Upper lobe of right lung (tissue), 1 donor: ENCODE measurements at regions not wholly inside any gene's neighbourhood (a gene's known extent, or its start where the extent isn't known, plus 50 kb on each side); places are given as distances from the start of the nearest gene placed in this dataset.

Experiments used
- ATAC-seq: fragments of 200-7000 bp; cut with Tn5 transposase; one replicate; pipeline ENCODE4 v1.9.1; 2020; ENCODE audit warnings: mild to moderate bottlenecking, moderate library complexity
- DNase-seq: peaks from one replicate; pipeline ENCODE4 v3.0.0-alpha.2; 2020
- H3K27ac ChIP-seq: fragments of 200-600 bp; one replicate; pipeline ENCODE4 v1.8.0; 2022
- H3K27me3 ChIP-seq: fragments of 200-600 bp; one replicate; pipeline ENCODE4 v1.8.0; 2022; ENCODE audit warnings: mild to moderate bottlenecking
- H3K36me3 ChIP-seq: fragments of 200-600 bp; one replicate; pipeline ENCODE4 v1.8.0; 2022
- H3K4me1 ChIP-seq: fragments of 200-600 bp; one replicate; pipeline ENCODE4 v1.8.0; 2022
- H3K4me3 ChIP-seq: fragments of 200-600 bp; one replicate; pipeline ENCODE4 v1.8.0; 2022; ENCODE audit warnings: mild to moderate bottlenecking
- H3K9me3 ChIP-seq: fragments of 200-600 bp; one replicate; pipeline ENCODE4 v1.8.0; 2022
- intact Hi-C: fragments of 100-400 bp; cut with DNase I; formaldehyde crosslinking; loops from one replicate; pipeline ENCODE4 v1.11.0; 2022
- TF ChIP-seq, protein P1 (sequence below): fragments of 200-600 bp; IDR thresholded peaks from one replicate; pipeline ENCODE4 v1.8.0; 2022; ENCODE audit warnings: antibody characterized with exemption
- donor health status: DM: no; HTN: yes; CAD: no; lungs with severe emphysema.

DNA sequence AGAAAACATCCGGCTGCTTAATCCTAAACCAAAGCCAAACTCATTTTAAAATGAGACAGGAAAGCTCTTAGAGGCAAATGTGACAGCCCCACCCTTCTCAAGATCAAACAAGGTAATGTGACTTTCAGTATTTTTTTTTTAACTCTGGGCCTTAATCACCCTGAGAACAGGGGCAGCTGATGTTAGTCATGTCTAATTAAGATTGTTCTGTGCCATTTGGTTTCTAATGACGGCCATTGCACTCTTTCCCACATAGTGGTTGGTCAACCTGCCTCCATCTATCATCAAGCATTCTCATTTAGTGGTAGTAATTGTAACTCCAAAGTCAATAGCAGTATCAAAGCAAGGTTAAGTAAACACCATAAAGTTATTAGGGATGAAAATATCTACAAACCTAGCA lies 191.6 kb upstream of the EXOC2 start:
- DNase-seq (no peak), ATAC-seq (no peak)
- H3K27me3 ChIP-seq = no peaks in the 10 kb centered on the region
- no peak overlapping the region for H3K4me3 ChIP-seq
- H3K36me3 ChIP-seq = no peaks in the 10 kb centered on the region
- TF ChIP-seq, protein P1, sequence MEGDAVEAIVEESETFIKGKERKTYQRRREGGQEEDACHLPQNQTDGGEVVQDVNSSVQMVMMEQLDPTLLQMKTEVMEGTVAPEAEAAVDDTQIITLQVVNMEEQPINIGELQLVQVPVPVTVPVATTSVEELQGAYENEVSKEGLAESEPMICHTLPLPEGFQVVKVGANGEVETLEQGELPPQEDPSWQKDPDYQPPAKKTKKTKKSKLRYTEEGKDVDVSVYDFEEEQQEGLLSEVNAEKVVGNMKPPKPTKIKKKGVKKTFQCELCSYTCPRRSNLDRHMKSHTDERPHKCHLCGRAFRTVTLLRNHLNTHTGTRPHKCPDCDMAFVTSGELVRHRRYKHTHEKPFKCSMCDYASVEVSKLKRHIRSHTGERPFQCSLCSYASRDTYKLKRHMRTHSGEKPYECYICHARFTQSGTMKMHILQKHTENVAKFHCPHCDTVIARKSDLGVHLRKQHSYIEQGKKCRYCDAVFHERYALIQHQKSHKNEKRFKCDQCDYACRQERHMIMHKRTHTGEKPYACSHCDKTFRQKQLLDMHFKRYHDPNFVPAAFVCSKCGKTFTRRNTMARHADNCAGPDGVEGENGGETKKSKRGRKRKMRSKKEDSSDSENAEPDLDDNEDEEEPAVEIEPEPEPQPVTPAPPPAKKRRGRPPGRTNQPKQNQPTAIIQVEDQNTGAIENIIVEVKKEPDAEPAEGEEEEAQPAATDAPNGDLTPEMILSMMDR = no peak
- no peaks in the 10 kb centered on the region for H3K4me1 ChIP-seq
- intact Hi-C loops = no loop called here
- H3K9me3 ChIP-seq = no peaks in the 10 kb centered on the region
- no peak overlapping the region for H3K27ac ChIP-seq

DNA sequence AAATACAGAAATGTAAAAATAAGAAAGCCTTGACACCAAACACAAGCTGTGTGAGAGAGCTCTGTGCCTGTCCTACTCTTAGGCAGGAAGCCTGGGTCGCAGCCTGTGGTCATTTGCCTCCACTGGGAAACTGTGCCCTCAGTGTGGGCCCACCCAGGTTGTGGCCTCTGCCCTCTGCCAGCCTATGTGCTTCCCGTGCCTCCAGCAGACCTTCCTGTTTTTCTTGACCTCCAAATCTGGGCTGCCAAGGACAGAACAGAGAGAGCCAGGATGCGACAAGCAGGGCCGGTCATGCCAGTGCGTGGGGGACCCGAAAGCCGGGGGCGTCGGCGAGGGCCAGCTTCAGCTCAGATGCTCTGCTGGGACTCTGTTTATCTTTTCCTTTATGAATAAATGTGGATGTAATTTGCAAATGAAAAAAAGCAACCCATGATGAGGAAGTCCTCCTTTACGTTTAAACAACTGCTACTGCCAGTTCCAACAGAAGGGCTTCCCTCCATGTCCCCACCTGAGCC lies 189.2 kb upstream of the EXOC2 start:
- intact Hi-C loops = no loop called here
- no peaks in the 10 kb centered on the region for H3K4me1 ChIP-seq
- TF ChIP-seq, protein P1 = no peak
- no peaks in the 10 kb centered on the region for H3K9me3 ChIP-seq
- no peak for ATAC-seq
- DNase-seq = no peak
- no peaks in the 10 kb centered on the region for H3K36me3 ChIP-seq
- no peaks in the 10 kb centered on the region for H3K27me3 ChIP-seq
- no peak overlapping the region for H3K27ac ChIP-seq
- H3K4me3 ChIP-seq = no peak overlapping the region

DNA sequence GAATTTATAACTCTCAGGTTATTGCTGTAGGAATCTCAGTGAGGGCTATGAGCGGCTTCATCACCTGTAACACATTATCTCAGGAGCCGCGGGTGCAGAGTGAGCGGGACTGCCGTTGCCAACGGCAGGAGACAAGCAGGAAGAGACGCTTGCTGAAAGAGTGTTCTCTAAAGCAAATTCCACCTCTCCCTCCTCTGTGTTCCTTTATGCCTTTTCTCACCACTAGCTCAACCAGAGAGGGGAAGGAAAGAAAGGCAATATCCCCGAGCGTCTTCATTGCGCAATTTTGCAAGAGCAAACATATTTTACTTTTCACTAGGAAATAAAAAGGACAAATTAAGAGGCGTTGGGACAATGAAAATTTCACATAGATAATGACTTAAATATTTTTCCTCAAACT lies 185.2 kb upstream of the EXOC2 start:
- intact Hi-C loops = no loop called here
- Histone ChIP-seq H3K4me1 (no peaks in the 10 kb centered on the region), H3K4me3 (no peak overlapping the region), H3K27me3 (no peaks in the 10 kb centered on the region), H3K9me3 (no peaks in the 10 kb centered on the region), H3K36me3 (no peaks in the 10 kb centered on the region), H3K27ac (no peak overlapping the region)
- no peak for DNase-seq
- no peak for ATAC-seq
- TF ChIP-seq, protein P1 = no peak

DNA sequence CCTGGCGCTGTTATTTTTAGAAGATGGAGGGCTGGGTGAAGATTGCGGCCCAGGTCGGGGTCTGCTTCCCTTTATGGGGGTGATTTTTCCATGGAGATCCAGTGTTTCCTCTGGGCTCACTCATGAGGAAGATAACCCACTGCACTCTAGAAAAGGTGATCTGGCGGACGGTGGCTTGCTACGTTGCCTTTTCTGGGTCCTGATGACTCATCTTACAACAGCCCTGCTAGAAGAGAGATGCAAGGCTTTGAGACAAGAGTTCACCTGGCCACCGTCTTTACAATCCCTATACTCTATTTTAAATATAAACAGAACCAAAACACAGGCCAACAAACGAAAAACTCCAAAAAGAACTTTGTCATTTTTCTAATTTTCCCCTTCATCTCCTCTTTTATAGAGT lies 182.1 kb upstream of the EXOC2 start:
- DNase-seq = no peak
- ATAC-seq = no peak
- Histone ChIP-seq H3K27ac (no peak overlapping the region), H3K4me3 (no peak overlapping the region), H3K9me3 (no peaks in the 10 kb centered on the region), H3K4me1 (no peaks in the 10 kb centered on the region), H3K27me3 (no peaks in the 10 kb centered on the region), H3K36me3 (no peaks in the 10 kb centered on the region)
- TF ChIP-seq, protein P1 = no peak
- intact Hi-C loops = no loop called here

DNA sequence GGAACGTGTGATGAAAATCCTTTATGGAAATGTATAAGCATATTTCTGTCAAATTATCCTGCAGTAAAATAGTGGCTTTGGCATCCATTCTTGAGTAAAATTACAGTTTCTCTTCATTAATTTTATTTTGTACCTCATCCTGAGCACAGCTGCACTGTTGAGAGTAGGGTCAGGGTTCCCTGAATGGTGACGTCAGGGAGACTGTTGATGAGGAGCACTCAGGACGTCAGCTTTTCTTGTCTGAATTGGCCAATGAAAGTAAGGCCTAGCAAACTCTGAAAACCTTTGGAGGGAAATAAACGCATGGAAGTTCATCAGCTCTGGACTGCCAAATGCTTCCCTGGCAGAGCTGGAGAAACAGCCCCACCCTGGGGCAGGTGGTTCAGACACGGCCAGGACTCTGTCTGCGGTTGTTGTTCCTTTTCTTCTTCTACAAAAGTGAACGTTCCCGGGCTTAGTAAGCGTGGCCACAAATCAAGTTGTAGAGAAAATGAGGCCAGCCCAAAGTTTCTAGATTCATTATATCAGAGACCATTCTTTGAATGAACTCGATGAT lies 179.7 kb upstream of the EXOC2 start:
- H3K4me3 ChIP-seq = no peak overlapping the region
- H3K27me3 ChIP-seq = no peaks in the 10 kb centered on the region
- ATAC-seq = no peak
- intact Hi-C loops = no loop called here
- H3K4me1 ChIP-seq = no peaks in the 10 kb centered on the region
- DNase-seq = no peak
- H3K9me3 ChIP-seq = no peaks in the 10 kb centered on the region
- H3K27ac ChIP-seq = no peak overlapping the region
- no peaks in the 10 kb centered on the region for H3K36me3 ChIP-seq
- TF ChIP-seq, protein P1 = no peak

DNA sequence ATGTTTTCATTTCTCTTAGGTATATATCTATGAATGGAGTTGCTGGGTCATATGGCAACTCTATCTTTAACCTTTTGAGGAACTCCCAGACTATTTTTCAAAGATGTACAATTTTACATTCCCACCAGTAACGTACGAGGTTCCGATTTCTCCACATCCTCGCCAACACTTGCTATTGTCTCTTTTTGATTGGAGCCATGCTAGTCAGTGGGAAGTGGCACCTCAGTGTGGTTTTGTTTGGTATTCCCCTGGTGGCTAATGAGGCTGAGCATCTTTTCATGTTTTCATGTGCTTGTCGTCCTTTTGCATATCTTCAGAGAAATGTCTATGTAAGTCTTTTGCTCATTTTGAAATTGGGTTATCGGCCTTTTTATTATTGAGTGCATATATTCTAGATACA lies 178.6 kb upstream of the EXOC2 start:
- H3K4me1 ChIP-seq = no peaks in the 10 kb centered on the region
- ATAC-seq (no peak), DNase-seq (no peak)
- H3K27me3 ChIP-seq = no peaks in the 10 kb centered on the region
- TF ChIP-seq, protein P1 = no peak
- no peak overlapping the region for H3K27ac ChIP-seq
- intact Hi-C loops = no loop called here
- no peak overlapping the region for H3K4me3 ChIP-seq
- H3K36me3 ChIP-seq = no peaks in the 10 kb centered on the region
- no peaks in the 10 kb centered on the region for H3K9me3 ChIP-seq
